GM19328 (cell line): ENCODE measurements at regions not wholly inside any gene's neighbourhood (a gene's known extent, or its start where the extent isn't known, plus 50 kb on each side); places are given as distances from the start of the nearest gene placed in this dataset.

Experiments
- ATAC-seq: cut with Tn5 transposase; IDR thresholded peaks from one replicate; pipeline ENCODE4 v1.9.1; 2021; ENCODE audit warnings: mild to moderate bottlenecking, moderate library complexity; ENCODE audit not compliant: unreplicated experiment

DNA sequence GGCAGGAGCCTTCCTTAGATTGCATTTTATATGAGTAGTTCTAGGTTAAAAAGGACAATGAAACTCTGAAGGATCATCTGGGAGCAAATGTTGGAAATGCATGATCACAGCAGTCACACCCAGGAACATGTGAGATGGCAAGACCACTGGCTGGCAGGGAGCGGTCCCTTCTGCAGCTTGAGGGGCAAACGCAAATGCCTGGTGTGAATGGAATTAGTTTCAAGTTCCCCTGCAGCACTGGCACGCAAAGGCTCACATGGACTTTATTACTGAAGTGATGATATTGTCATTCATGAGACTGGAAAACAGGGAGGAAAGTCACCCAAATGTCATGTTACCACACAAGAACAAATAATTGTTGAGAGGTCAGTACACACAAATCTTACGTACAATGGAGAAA is 223.3 kb downstream of the FBXO15 start:
- no peak for ATAC-seq

GRCh38 chr18:73923866-73924265 is 223.8 kb downstream of the FBXO15 start:
- ATAC-seq = no peak

- ATAC-seq = no peak
Measured at GRCh38 chr18:73920033-73920432, 227.6 kb downstream of the FBXO15 start.

DNA sequence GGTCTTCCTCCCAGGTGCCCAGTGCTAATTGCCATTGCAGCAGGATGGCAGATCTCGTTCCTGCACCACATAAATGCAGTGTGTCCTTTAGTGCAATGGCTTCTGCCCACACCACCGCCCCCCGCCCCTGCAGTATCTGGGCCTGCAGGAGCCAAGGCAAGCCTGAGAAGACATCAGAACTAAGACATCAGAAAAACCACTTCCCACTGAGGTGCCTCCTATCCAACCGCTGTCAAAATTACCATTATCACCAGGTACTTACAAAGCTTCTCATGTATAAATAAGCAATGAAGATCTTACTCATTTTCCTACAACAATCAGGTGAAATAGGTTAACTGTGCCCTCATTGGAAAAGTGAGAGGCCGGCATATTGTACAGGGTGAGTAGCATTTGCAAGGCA is 228.8 kb downstream of the FBXO15 start:
- ATAC-seq = no peak

DNA sequence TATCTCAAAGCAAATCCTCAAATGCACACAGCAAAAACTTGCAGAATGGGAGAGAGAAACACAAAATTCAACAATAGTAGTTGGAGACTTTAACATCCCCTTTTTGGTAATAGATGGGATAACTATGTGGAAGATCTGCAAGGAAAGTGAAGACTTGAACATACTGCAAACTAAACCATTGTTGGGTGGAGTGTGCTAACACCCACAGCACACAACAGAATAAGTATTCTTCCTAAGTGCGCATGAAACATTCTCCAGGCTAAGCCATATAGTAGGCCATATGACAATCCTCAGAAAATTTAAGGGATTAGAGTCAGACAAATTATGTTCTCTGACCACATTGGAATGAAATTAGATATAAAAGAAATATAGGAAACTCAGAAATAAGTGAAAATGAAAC is 230.6 kb downstream of the FBXO15 start:
- no peak for ATAC-seq

- no peak for ATAC-seq
Measured at GRCh38 chr18:73913505-73913904, 234.1 kb downstream of the FBXO15 start.

GRCh38 chr18:73908323-73908722 is 239.3 kb downstream of the FBXO15 start:
- no peak for ATAC-seq

GRCh38 chr18:73901566-73901965 is 246.1 kb downstream of the FBXO15 start:
- no peak for ATAC-seq

GRCh38 chr18:73901151-73901550 is 246.5 kb downstream of the FBXO15 start:
- no peak for ATAC-seq

GRCh38 chr18:73900106-73900835 is 247.4 kb downstream of the FBXO15 start:
- no peak for ATAC-seq

DNA sequence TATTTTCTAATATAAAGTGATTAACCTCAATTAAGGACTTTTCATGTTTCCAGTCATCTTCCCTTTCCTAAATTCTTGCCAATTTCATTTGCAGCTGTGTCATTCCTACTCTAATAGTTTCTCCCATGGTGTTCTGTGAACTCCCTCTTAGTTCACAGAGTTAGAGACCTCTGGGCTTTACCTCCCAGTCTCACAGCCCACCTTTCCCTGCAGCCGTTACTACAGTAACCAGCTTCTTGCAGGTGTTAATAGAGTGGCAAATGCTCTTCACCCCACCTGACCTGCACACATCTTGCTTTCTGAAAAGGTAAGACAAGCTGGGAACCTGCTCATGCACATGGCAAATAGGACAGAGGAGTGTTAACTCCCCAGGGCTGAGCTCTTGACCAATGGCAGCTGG is 250.1 kb downstream of the FBXO15 start:
- no peak for ATAC-seq

DNA sequence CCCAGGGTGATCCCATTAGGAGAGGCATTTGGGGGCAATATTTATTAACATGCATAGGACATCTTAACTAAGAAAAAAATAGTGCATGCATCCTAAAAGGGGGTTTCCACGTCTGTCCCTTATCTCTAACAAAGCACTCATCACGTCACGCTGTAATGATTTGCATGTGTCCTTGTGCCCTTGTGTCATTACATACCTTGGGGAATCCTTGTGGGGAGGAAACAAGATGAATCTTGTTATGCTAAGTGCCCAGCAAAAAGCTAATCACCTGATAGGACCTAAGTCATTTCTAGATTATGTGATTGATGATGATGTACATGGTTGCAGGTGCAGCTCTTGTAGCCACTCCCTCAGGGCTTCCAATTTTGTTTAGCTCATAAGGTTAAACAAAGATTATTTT is 250.9 kb downstream of the FBXO15 start:
- no peak for ATAC-seq

DNA sequence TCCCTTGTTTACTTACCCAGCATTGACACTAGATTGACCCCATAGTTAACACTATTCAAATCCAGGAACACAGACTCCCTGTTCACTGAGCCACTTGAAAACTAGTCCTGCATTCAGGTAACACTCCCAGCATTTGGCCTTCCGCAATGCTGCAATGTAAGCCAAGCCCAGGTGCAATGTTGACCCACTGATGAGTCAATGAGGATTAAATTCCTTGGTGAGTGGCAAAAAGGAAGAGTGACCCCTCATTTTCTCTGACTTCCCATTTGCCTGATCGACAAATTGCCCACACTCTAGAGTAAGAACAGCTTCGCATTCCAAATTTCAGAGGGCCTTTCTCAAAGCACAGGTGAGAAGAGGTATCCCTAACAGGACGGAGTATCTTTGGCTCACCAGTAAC is 251.9 kb downstream of the FBXO15 start:
- ATAC-seq = no peak

DNA sequence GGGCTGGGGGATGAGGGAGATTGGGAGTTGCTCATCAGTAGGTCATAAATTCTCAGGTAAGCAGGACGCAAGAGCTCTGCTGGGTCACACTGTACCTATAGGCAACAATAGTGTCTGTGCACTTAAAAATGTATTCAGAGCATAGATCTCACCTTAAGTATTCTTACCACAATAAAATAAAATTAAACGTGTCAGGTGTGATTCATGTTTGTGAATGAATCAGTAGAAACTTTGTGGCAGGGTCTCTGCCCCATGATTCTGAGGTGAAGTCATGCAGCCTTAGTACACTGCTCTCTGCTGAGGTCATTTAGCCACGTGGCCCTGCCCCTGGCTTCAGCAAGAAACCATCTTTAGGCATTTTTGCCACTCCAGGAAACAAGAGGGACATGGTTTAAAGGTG is 253.8 kb downstream of the FBXO15 start:
- ATAC-seq = no peak

DNA sequence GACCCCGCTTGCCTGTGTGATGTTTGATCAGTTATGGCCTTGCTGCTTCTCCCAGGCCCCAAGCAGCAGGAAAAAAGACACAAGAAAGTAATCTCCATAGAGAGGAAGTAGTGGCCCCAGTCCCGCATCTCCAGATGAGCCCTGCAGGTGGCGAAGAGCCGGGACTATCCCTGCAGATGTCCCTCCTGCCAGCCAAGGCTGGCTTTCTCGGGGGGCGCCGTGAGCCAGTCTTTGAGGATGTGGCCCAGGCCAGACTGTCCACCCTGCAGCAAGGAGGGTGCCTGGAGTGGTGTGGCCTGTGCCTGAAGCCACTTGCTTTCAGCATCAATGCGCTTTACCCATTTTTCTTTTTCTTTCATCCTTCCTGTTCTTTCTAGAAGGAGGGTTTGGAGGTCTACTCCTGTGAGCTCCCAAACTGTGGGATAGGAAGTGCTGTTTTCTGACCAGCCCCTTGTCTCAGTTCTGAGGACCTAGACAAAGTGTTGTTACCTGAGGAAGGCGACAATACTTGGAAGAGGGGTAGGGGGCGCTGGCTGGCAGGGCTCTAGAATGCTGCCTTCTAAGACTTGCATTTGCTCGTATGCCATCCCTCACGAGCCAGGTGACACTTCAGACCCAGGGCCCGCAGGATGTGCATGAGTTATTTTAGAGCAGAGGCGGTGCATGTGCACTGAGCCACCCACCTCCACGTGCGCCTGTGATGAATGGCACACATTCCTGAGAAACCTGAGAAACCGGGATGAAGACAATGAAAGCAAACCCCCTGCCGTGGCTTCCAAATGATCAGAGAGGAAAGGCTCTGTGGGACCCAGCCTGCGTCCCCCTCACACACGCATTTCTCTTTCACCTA is 255.8 kb downstream of the FBXO15 start:
- no peak for ATAC-seq

GRCh38 chr18:73888565-73888964 is 259.1 kb downstream of the FBXO15 start:
- no peak for ATAC-seq

GRCh38 chr18:73887801-73888200 is 259.8 kb downstream of the FBXO15 start:
- ATAC-seq = no peak

- ATAC-seq = no peak
Measured at GRCh38 chr18:73884868-73885267, 262.8 kb downstream of the FBXO15 start.

GRCh38 chr18:73881396-73881917 is 266.2 kb downstream of the FBXO15 start:
- no peak for ATAC-seq

DNA sequence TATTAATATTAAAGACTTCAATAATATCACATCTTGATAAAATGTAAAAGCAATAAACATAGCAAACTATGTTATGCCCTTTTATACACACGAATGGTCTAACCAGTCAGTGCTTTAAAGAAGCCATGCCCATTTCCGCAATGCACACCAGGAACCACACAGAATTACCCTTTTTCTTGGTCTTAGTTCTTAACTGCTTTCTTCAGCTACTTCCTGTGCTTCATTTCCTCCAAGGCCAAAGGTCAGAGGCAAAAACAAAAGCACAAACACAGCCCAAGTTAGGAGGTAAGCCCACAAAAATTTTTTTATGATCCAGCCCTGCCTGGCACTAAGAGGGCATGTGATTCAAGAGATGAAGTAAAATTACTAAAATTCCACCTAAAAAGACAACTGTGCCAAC is 267.2 kb downstream of the FBXO15 start:
- no peak for ATAC-seq

DNA sequence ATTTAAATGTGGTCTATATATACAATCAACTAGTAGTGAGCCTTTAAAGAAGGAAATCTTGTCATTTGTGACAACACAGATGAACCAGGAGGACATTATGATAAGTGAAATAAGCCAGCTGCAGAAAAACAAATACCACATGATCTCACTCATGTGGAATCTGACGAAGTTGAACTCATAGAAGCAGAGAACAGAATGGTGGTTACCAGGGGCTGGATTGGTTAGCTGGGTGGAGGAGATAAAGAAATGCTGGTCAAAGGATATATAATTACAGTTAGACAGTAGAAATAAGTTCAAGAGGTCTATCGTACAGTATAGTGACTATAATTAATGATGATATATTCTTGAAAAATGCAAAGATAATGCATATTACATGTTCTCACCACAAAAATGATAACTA is 267.9 kb downstream of the FBXO15 start:
- no peak for ATAC-seq

- no peak for ATAC-seq
Measured at GRCh38 chr18:73879328-73879727, 268.3 kb downstream of the FBXO15 start.
